Omental fat pad (tissue), 3 donors: ENCODE measurements at regions not wholly inside any gene's neighbourhood (a gene's known extent, or its start where the extent isn't known, plus 50 kb on each side); places are given as distances from the start of the nearest gene placed in this dataset.
"Not testable (repeated sequence)": the region's sequence is repeated elsewhere in the genome, so short reads cannot be mapped to it uniquely, and the experiment has no call there.

Source experiments
- ATAC-seq: fragments of 150-250 bp; one replicate; pipeline ENCODE4 v1.9.1; 2016; ENCODE audit warnings: mild to moderate bottlenecking, moderate library complexity; ENCODE audit not compliant: low FRiP score
- DNase-seq: peaks from one replicate; pipeline ENCODE4 v3.0.0-alpha.2; 2019; ENCODE audit warnings: low spot score
- CTCF ChIP-seq, 3 donors: fragments of 450-650 bp; IDR thresholded peaks; one replicate each; pipeline ENCODE4 v1.5.1; 2016 to 2017; ENCODE audit warnings: antibody characterized with exemption in 3 of 3, mild to moderate bottlenecking in 3 of 3, moderate library complexity in 2 of 3

- no peak for DNase-seq
- no peak for TF ChIP-seq CTCF (IDR thresholded peaks at IDR 0.05)
- ATAC-seq = no peak
Measured at GRCh38 chr1:30654188-30654587, 69.2 kb downstream of the MATN1 start.

GRCh38 chr1:30652152-30652841 lies 71.1 kb downstream of the MATN1 start:
- DNase-seq (no peak), ATAC-seq (peak; percentile 36)
- no peak for TF ChIP-seq CTCF (IDR thresholded peaks at IDR 0.05)

- ATAC-seq, DNase-seq: not testable (repeated sequence)
Measured at GRCh38 chr1:30651395-30651794, 72.0 kb downstream of the MATN1 start.

GRCh38 chr1:30650968-30651320 lies 72.4 kb downstream of the MATN1 start:
- ATAC-seq = no peak
- no peak for TF ChIP-seq CTCF (IDR thresholded peaks at IDR 0.05)
- no peak for DNase-seq

- DNase-seq = no peak
- ATAC-seq = no peak
- TF ChIP-seq CTCF (IDR thresholded peaks at IDR 0.05) = no peak
Measured at GRCh38 chr1:30650038-30650967, 73.1 kb downstream of the MATN1 start.

GRCh38 chr1:30649321-30649991 lies 73.9 kb downstream of the MATN1 start:
- DNase-seq (no peak), ATAC-seq (peak; percentile 30)
- no peak for TF ChIP-seq CTCF (IDR thresholded peaks at IDR 0.05)

- ATAC-seq (no peak), DNase-seq (no peak)
- TF ChIP-seq CTCF (IDR thresholded peaks at IDR 0.05) = no peak
Measured at GRCh38 chr1:30648408-30649000, 74.9 kb downstream of the MATN1 start.
